Thyroid gland (tissue), 4 donors: ENCODE measurements at regions not wholly inside any gene's neighbourhood (a gene's known extent, or its start where the extent isn't known, plus 50 kb on each side); places are given as distances from the start of the nearest gene placed in this dataset.

Experiments
- CTCF ChIP-seq, 6 experiments: fragments of 200-600 bp in 3 of 6; fragments of 450-650 bp in 3 of 6; sonication (generic) in 3 of 6; IDR thresholded peaks; one replicate each; pipeline ENCODE4 v1.5.1; 2016 to 2019; ENCODE audit warnings: antibody characterized with exemption in 6 of 6, mild to moderate bottlenecking in 2 of 6, inconsistent platforms in 1 of 6, moderate library complexity in 1 of 6
- POLR2A ChIP-seq, 2 donors: fragments of 450-650 bp; IDR thresholded peaks; one replicate each; pipeline ENCODE4 v1.6.1; 2017; ENCODE audit warnings: antibody characterized with exemption in 2 of 2, mild to moderate bottlenecking in 2 of 2, moderate library complexity in 1 of 2

GRCh38 chr2:150759531-150759930, 272.1 kb upstream of the RND3 start:
- TF ChIP-seq CTCF (IDR thresholded peaks at IDR 0.05) (no peak), POLR2A (IDR thresholded peaks at IDR 0.05) (no peak)
